Activated T-cell treated with anti-CD3 and anti-CD28 coated beads, Interleukin-2, amount 50 U/mL, for 48 hours (primary cell): ENCODE measurements at regions not wholly inside any gene's neighbourhood (a gene's known extent, or its start where the extent isn't known, plus 50 kb on each side); places are given as distances from the start of the nearest gene placed in this dataset.

Source experiments
- DNase-seq, 2 experiments: peaks; one replicate each; pipeline ENCODE4 v3.0.0-alpha.2; 2020

GRCh38 chr12:41924111-41924510 is 220.6 kb downstream of the GXYLT1 start:
- DNase-seq: no peak

- DNase-seq: no peak
Measured at GRCh38 chr12:41923351-41923750, 221.3 kb downstream of the GXYLT1 start.

GRCh38 chr12:41920355-41920754 is 224.3 kb downstream of the GXYLT1 start:
- no peak for DNase-seq

- no peak for DNase-seq
Measured at GRCh38 chr12:41919526-41920261, 225.0 kb downstream of the GXYLT1 start.

GRCh38 chr12:41919048-41919447 is 225.6 kb downstream of the GXYLT1 start:
- no peak for DNase-seq

GRCh38 chr12:41917938-41918341 is 226.7 kb downstream of the GXYLT1 start:
- DNase-seq: no peak

GRCh38 chr12:41917181-41917580 is 227.5 kb downstream of the GXYLT1 start:
- no peak for DNase-seq

GRCh38 chr12:41910578-41911320 is 233.9 kb downstream of the GXYLT1 start:
- no peak for DNase-seq

GRCh38 chr12:41908206-41908605 is 236.5 kb downstream of the GXYLT1 start:
- no peak for DNase-seq

- no peak for DNase-seq
Measured at GRCh38 chr12:41907550-41907949, 237.1 kb downstream of the GXYLT1 start.

- DNase-seq: no peak
Measured at GRCh38 chr12:41907021-41907420, 237.7 kb downstream of the GXYLT1 start.

GRCh38 chr12:41905759-41906297 is 238.8 kb downstream of the GXYLT1 start:
- no peak for DNase-seq

GRCh38 chr12:41905073-41905758 is 239.5 kb downstream of the GXYLT1 start:
- no peak for DNase-seq

- DNase-seq: no peak
Measured at GRCh38 chr12:41904041-41904440, 240.6 kb downstream of the GXYLT1 start.

GRCh38 chr12:41903014-41903708 is 241.5 kb downstream of the GXYLT1 start:
- DNase-seq: no peak

GRCh38 chr12:41899577-41899976 is 245.1 kb downstream of the GXYLT1 start:
- no peak for DNase-seq

- no peak for DNase-seq
Measured at GRCh38 chr12:41897593-41897992, 247.1 kb downstream of the GXYLT1 start.

- DNase-seq: no peak
Measured at GRCh38 chr12:41893491-41893890, 251.2 kb downstream of the GXYLT1 start.

GRCh38 chr12:41892302-41892701 is 252.4 kb downstream of the GXYLT1 start:
- no peak for DNase-seq

- no peak for DNase-seq
Measured at GRCh38 chr12:41891226-41891625, 253.4 kb downstream of the GXYLT1 start.

- DNase-seq: no peak
Measured at GRCh38 chr12:41888285-41888684, 256.4 kb downstream of the GXYLT1 start.

- DNase-seq: no peak
Measured at GRCh38 chr12:41881891-41882805, 262.5 kb downstream of the GXYLT1 start.
